HG02943 (cell line): ENCODE measurements at regions not wholly inside any gene's neighbourhood (a gene's known extent, or its start where the extent isn't known, plus 50 kb on each side); places are given as distances from the start of the nearest gene placed in this dataset.

Experiments
- ATAC-seq: cut with Tn5 transposase; IDR thresholded peaks from one replicate; pipeline ENCODE4 v1.9.1; 2021; ENCODE audit warnings: mild to moderate bottlenecking, low read depth, moderate library complexity; ENCODE audit not compliant: unreplicated experiment

DNA sequence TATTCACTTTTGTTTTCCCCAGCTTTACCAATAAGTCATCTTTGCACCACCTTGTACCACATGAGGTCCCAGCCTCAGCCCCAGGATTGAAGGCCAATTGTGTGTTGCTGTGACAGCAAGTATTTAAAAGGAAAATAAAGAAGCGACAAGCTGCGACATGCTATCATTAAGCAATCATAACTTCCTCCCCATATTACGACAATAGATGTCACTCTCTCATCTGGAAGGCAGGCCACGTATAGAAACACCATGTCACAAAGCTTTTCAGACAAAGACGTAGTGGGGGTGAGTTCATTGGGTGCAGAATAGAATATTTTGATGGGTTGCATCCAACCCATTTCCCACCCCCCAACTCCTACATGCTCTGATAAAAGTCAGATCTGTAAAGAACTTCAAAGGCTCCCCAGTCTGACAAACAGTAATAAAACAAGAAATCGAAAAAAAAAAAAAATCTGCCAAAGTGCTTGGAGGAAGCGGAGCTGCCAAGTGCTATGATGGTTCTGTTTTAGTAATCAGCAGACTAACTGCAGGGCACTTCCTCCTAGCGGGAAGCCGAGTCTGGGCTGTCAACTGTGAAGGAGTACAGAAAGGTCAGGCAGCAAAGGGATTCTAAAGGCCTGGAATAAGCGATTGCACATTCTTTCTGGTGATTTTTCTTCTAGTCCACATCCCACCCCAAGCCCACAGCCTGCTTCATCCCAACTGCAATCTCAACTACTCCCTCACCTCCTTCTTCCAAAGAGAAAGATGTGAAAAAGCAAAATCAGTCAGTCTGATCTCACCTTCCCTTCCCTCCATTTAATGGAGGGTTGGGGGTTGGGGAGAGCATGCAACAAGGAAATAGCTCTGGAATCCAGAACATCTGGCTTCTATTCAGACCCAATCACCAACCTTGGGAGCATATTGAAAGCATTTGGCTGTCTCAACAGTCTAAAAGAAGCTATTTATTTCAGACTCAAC lies 131.4 kb upstream of the UBASH3B start:
- no peak for ATAC-seq

GRCh38 chr11:122521626-122522025 lies 133.9 kb upstream of the UBASH3B start:
- no peak for ATAC-seq

DNA sequence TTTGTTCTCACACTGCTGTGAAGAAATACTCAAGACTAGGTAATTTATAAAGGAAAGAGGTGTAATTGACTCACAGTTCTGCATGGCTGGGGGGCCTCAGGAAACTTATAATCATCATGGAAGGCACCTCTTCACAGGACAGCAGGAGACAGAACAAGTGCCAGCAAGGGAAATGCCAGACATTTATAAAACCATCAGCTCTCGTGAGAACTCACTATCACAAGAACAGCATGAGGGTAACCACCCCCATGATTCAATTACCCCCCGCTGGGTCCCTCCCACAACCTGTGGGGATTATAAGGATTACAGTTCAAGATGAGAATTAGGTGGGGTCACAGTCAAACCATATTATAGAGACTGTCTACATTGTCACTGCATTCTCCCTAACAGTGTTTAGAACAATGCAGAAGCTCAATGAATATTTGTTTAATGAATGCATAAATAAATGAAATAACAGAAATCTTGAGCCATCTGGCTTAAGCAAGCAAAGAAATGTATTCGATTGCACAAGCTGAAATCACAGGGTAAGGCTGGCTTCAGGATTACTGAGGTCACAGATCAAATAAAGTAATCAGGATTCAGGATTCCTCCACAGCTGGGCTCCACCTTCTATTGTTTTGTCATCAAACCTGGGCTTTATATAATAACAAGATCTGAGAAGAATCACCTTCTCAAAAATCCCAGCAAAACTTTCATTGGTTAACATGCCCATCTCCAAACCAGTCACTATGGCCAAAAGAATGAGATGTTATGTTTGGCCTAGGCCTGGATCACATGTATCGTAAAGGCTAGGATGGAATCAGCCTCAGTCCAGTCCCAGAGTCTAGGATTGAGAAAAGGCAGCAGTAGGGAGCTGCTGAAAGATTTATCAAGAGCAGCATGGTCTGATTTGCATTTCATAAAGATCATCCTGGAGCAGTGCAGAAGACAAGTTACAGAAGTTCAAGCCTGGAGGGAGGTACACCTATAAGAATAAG lies 137.8 kb upstream of the UBASH3B start:
- ATAC-seq, result no peak

GRCh38 chr11:122516686-122517085 lies 138.8 kb upstream of the UBASH3B start:
- ATAC-seq, result no peak

DNA sequence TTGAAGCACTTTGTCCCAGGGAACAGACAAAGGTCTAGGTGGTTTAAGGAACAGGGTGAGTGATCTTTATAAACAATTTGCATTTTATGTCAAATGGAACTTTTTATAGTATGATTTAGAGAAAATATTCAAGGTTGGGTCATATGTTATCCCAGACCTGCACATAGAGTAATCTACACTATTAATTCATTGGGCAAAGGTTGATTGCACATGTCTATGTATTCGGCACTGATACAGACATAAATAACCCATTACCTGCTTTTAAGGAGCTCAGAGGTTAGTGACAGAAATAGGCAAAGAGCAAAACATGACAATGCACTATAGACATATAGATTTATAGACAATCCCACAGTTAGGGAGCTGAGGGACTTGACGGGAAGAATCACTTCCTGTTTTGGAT lies 141.5 kb upstream of the UBASH3B start:
- ATAC-seq, result no peak

- ATAC-seq, result no peak
These were observed 142.2 kb upstream of the UBASH3B start for GRCh38 chr11:122513328-122513727.

DNA sequence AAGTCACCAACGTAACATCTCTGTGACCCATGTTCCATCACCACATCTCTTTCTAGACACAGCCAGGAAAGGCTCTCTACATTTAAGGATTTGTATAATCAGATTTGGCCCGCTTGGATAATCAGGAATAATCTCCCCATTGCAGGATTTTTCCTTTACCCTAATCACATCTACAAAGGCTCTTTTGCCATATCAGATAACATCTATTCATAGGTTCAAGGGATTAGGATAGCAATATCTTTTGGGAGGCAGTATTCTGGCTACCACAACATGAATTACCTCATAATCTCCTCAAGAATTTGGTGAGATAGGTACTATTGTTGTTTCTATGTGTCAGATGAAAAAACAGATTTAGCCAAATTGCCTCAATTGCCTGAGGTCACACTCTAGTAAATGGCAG lies 142.8 kb upstream of the UBASH3B start:
- no peak for ATAC-seq

DNA sequence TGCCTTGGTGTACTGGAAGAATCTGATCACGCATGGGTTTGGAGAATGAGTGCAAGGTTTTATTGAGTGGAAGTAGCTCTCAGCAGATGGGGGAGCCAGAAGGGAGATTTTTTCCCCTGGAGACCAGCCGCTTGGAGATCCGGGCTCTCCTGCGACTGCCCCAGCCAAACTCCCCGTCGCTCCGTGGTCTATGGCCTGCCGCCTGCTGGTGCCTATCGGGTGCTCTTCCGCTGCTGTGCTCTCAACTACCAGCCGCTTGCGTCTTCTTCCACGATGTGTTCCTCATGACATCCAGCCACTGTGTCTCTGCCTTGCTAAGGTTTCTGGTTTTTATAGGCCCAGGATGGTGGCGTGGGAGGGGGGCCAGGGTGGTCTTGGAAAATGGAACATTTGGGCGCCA lies 145.6 kb upstream of the UBASH3B start:
- ATAC-seq, result no peak

- ATAC-seq, result no peak
These were observed 146.4 kb upstream of the UBASH3B start for GRCh38 chr11:122509091-122509490.

DNA sequence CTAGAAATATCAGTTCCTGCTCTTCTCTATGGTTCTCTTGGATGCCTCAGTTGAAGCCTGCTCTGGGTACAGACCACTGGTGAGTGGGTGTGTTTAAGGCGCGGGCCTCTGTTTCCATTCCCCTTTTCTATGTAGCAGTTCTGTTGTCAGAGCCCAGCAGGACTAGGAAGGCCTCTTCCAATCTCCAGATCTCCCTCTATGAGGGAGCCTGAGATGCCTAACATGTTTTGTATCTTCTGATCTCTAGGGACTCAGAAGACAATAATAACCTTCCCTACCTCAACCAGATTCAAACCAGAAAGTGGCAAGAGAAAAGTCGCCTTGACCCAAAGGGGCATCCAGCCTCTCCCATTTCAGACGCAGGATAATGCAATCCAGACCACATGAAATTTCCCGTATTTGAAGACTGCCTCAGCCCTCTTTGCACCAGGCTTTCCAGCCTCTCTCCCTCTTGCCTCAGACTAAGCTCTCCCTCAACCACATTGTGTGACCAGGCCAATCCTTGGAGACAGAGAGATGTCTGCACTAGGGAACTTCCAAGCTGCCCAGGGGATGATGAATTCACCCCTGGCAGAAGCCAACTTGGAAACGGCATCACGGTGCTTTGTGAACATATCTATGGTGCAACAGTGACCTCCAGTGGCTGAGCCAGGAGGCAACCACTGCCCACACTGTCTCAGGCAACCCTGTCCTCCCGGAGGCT lies 150.1 kb upstream of the UBASH3B start:
- ATAC-seq, result no peak

DNA sequence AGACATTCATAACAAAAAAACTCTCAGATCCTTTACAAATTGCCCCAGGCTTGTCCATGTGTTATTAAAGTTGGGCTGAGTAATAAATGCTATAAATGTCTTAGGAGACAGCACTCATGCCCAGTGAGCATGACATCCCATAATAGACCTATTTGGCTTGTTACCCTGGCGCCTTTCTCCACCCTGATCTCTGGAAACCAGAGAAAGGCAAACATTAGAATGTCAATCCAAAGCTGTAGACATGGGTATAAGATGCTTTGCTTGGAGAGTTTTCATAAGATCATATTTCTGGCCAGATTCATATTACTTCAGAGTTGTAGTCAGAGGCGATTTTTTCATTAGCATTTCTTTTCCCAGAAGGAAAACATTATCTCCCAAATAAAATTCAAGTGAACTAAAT lies 161.3 kb upstream of the UBASH3B start:
- no peak for ATAC-seq

DNA sequence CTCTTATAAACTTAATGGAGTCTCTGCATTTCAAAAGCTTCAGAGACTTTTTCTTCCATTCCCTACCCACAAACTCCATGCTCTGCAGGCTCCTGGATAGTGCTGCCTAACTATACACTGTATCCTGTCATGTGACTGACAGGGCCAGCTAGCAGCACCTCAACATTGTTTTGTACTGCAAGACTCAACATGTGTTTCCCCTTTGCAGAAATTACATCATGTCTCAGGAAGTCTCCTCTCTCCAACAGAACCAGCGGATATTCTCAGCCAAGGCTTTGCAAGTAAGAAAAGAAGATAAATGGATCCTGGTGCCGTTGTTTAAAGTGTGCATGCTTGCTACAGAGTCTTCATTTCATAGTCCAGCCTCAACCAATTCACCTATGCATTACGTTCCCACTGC lies 164.0 kb upstream of the UBASH3B start:
- no peak for ATAC-seq

DNA sequence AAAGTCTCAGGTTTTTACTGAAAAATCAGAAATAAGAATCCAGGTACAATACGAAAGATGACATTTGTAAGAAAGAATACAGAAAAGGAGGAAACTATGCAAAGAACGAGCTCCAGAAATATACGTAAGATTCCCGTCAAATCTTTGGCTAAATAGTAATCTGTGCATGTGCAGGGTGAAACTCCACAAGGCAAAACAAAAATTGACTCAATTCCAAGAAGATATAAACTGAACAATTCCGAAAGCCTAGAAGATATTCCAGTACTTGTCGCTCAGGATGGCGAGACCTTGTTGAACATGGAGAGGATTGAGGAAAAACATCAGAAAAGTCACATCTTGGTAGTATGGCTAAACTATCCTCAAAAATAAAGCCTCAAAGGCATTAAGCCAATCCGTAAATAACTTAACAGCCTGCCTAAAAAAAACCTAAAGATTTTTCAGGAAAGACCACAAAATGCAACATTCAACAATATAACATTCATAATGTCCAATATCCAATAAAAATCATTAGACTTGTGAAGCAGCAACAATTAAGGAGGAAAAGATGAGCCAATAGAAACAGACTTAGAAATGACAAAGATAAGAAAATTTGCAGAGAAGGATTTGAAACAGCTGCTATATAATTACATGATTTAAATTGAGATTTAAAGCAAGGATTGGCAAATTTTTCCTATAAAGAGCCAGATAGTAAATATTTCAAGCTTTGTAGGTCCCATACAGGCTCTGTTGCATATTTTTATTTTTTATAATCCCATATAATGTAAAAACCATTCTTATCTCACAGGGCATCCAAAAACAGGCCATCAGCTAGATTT lies 166.4 kb upstream of the UBASH3B start:
- ATAC-seq, result no peak

GRCh38 chr11:122487669-122488068 lies 167.9 kb upstream of the UBASH3B start:
- ATAC-seq, result no peak

GRCh38 chr11:122486793-122487495 lies 168.6 kb upstream of the UBASH3B start:
- ATAC-seq, result no peak

DNA sequence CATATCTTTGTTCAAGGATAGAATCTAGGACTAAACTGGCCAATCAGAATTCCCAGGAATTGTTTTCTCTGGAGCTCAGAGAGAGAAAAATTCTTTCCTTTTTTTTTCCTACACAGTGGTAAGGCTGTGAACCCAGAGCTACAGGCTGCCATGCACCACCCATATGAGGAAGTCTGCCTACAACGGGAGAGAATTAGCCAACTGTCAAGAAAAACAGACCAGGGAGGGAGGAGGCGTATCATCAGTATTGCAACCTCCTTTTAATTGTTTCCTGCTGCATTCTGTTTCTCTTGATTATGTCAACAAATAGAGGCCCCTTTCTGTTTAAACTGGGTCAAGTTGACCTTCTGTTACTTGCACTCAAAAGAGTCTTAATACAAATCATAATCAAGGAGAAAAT lies 176.5 kb upstream of the UBASH3B start:
- no peak for ATAC-seq

DNA sequence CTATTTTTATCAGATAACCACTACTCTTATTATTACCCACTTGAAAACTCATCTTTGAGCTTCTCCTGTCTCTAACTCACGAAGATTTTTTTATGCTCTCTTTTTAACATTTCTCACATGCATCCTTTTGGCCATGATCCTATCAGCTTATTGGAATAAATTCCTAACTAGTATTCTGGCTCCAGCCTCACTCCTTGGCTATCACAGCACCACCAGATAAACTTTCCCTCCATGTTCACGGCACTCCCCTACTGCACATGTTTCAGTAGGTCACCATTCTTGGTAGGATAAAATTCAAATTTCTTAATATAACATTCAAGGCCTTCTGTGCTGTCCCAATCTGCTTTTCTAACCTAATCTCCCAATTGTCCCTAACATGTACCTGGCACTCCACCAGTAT lies 186.6 kb upstream of the UBASH3B start:
- ATAC-seq, result no peak

GRCh38 chr11:122463530-122463929 lies 192.0 kb upstream of the UBASH3B start:
- ATAC-seq, result no peak

DNA sequence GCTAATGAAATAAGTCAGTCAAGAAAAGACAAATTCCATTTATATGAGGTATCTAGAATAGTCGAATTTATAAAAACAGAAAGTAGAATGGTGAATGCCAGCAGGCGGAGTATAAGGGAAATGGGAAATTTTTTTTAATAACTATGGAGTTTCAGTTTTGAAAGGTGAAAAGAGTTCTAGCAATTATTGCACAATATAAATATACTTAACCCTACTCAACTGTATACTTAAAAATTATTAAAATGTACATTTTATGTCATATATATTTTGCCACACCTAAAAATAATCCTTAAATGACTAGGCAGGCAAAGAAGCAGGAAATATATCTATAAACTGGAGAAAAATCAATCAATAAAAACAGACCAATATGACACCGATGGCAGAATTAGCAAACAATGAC lies 196.5 kb upstream of the UBASH3B start:
- ATAC-seq, result no peak
